ENCODE measurements at regions not wholly inside any gene's neighbourhood (a gene's known extent, or its start where the extent isn't known, plus 50 kb on each side); places are given as distances from the start of the nearest gene placed in this dataset.
A peak's percentile ranks its signal among the peaks of the same experiment; 100 is the strongest.
"Not testable (repeated sequence)": the region's sequence is repeated elsewhere in the genome, so short reads cannot be mapped to it uniquely, and the experiment has no call there.

GRCh38 chr7:149714081-149714909, 59.1 kb downstream of the ZNF467 start:
- peak; percentile 94 for DNase-seq (ENCODE audit: low read depth)

GRCh38 chr7:149713731-149714068, 59.7 kb downstream of the ZNF467 start:
- no peak for DNase-seq (ENCODE audit: low read depth)

- no peak for DNase-seq (ENCODE audit: low read depth)
Measured at GRCh38 chr7:149713061-149713730, 60.2 kb downstream of the ZNF467 start.

GRCh38 chr7:149708026-149708425, 65.4 kb downstream of the ZNF467 start:
- DNase-seq (ENCODE audit: low read depth), result no peak

- no peak for DNase-seq (ENCODE audit: low read depth)
Measured at GRCh38 chr7:149707448-149707886, 65.9 kb downstream of the ZNF467 start.

- no peak for DNase-seq (ENCODE audit: low read depth)
Measured at GRCh38 chr7:149706398-149706797, 67.0 kb downstream of the ZNF467 start.

- DNase-seq (ENCODE audit: low read depth), result no peak
Measured at GRCh38 chr7:149704507-149704906, 68.9 kb downstream of the ZNF467 start.

- no peak for DNase-seq (ENCODE audit: low read depth)
Measured at GRCh38 chr7:149703044-149703650, 70.2 kb downstream of the ZNF467 start.

- DNase-seq (ENCODE audit: low read depth), result no peak
Measured at GRCh38 chr7:149701495-149702240, 71.7 kb downstream of the ZNF467 start.

- not testable (repeated sequence) for DNase-seq (ENCODE audit: low read depth)
Measured at GRCh38 chr7:149697767-149698166, 75.6 kb downstream of the ZNF467 start.

- DNase-seq (ENCODE audit: low read depth), result no peak
Measured at GRCh38 chr7:149696280-149696679, 77.1 kb downstream of the ZNF467 start.

- DNase-seq (ENCODE audit: low read depth), result no peak
Measured at GRCh38 chr7:149692557-149692982, 80.8 kb downstream of the ZNF467 start.

GRCh38 chr7:149692056-149692455, 81.3 kb downstream of the ZNF467 start:
- no peak for DNase-seq (ENCODE audit: low read depth)

GRCh38 chr7:149690688-149691446, 82.5 kb downstream of the ZNF467 start:
- DNase-seq (ENCODE audit: low read depth), result no peak

- DNase-seq (ENCODE audit: low read depth), result no peak
Measured at GRCh38 chr7:149689291-149689721, 84.1 kb downstream of the ZNF467 start.

- no peak for DNase-seq (ENCODE audit: low read depth)
Measured at GRCh38 chr7:149688836-149689235, 84.6 kb downstream of the ZNF467 start.

- not testable (repeated sequence) for DNase-seq (ENCODE audit: low read depth)
Measured at GRCh38 chr7:149687820-149688219, 85.6 kb downstream of the ZNF467 start.

- no peak for DNase-seq (ENCODE audit: low read depth)
Measured at GRCh38 chr7:149686449-149686848, 86.9 kb downstream of the ZNF467 start.

- DNase-seq (ENCODE audit: low read depth), result no peak
Measured at GRCh38 chr7:149686011-149686410, 87.4 kb downstream of the ZNF467 start.

GRCh38 chr7:149685455-149685854, 87.9 kb downstream of the ZNF467 start:
- DNase-seq (ENCODE audit: low read depth), result no peak

GRCh38 chr7:149683898-149684297, 89.5 kb downstream of the ZNF467 start:
- DNase-seq (ENCODE audit: low read depth), result no peak
